ENCODE measurements at regions not wholly inside any gene's neighbourhood (a gene's known extent, or its start where the extent isn't known, plus 50 kb on each side); places are given as distances from the start of the nearest gene placed in this dataset.

DNA sequence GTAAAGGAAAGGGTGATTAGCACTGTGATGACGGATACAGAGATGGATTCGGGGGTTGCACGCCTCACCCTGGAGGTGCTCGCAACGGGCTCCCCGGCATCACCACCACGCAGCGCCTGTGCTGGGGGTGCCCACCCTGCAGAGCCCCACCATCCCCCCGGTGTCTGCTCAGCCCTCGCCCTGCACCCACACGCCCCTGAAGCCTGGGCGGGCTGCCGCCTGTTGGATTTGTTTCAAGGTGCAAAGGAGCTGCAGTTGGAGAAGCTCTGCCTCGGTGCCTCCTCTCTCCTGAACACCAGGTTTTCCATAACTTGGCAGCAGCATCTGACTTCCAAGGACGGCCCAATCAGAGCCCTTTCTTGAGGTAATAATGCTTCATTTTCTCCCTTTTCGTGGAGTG lies 106.1 kb upstream of the TMEM132D start:
- TF ChIP-seq FOS (IDR thresholded peaks at IDR 0.05; ENCODE audit: low read depth, low read length) (no peak), SMC3 (IDR thresholded peaks at IDR 0.05; ENCODE audit: low read depth, low read length) (no peak), RCOR1 (IDR thresholded peaks at IDR 0.05; ENCODE audit: insufficient replicate concordance, low read length) (no peak), POLR2A (IDR thresholded peaks at IDR 0.05; ENCODE audit: low read depth, low read length) (no peak), MAFK (IDR thresholded peaks at IDR 0.05; ENCODE audit: low read depth, low read length) (no peak), RAD21 (IDR thresholded peaks at IDR 0.05; ENCODE audit: low read length) (no peak), RFX5 (IDR thresholded peaks at IDR 0.05; ENCODE audit: low read depth, low read length) (no peak)
- TF ChIP-seq, protein P1, sequence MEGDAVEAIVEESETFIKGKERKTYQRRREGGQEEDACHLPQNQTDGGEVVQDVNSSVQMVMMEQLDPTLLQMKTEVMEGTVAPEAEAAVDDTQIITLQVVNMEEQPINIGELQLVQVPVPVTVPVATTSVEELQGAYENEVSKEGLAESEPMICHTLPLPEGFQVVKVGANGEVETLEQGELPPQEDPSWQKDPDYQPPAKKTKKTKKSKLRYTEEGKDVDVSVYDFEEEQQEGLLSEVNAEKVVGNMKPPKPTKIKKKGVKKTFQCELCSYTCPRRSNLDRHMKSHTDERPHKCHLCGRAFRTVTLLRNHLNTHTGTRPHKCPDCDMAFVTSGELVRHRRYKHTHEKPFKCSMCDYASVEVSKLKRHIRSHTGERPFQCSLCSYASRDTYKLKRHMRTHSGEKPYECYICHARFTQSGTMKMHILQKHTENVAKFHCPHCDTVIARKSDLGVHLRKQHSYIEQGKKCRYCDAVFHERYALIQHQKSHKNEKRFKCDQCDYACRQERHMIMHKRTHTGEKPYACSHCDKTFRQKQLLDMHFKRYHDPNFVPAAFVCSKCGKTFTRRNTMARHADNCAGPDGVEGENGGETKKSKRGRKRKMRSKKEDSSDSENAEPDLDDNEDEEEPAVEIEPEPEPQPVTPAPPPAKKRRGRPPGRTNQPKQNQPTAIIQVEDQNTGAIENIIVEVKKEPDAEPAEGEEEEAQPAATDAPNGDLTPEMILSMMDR (conservative IDR thresholded peaks at IDR 0.05; ENCODE audit: low read depth, low read length) = no peak
- TF ChIP-seq, protein P2, sequence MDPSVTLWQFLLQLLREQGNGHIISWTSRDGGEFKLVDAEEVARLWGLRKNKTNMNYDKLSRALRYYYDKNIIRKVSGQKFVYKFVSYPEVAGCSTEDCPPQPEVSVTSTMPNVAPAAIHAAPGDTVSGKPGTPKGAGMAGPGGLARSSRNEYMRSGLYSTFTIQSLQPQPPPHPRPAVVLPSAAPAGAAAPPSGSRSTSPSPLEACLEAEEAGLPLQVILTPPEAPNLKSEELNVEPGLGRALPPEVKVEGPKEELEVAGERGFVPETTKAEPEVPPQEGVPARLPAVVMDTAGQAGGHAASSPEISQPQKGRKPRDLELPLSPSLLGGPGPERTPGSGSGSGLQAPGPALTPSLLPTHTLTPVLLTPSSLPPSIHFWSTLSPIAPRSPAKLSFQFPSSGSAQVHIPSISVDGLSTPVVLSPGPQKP (IDR thresholded peaks at IDR 0.05; ENCODE audit: borderline replicate concordance, low read depth, low read length) = no peak

Measured in IMR-90 (cell line).